HG02943 (cell line): ENCODE measurements at regions not wholly inside any gene's neighbourhood (a gene's known extent, or its start where the extent isn't known, plus 50 kb on each side); places are given as distances from the start of the nearest gene placed in this dataset.
"Not testable (repeated sequence)": the region's sequence is repeated elsewhere in the genome, so short reads cannot be mapped to it uniquely, and the experiment has no call there.

Experiments
- ATAC-seq: cut with Tn5 transposase; IDR thresholded peaks from one replicate; pipeline ENCODE4 v1.9.1; 2021; ENCODE audit warnings: mild to moderate bottlenecking, low read depth, moderate library complexity; ENCODE audit not compliant: unreplicated experiment

DNA sequence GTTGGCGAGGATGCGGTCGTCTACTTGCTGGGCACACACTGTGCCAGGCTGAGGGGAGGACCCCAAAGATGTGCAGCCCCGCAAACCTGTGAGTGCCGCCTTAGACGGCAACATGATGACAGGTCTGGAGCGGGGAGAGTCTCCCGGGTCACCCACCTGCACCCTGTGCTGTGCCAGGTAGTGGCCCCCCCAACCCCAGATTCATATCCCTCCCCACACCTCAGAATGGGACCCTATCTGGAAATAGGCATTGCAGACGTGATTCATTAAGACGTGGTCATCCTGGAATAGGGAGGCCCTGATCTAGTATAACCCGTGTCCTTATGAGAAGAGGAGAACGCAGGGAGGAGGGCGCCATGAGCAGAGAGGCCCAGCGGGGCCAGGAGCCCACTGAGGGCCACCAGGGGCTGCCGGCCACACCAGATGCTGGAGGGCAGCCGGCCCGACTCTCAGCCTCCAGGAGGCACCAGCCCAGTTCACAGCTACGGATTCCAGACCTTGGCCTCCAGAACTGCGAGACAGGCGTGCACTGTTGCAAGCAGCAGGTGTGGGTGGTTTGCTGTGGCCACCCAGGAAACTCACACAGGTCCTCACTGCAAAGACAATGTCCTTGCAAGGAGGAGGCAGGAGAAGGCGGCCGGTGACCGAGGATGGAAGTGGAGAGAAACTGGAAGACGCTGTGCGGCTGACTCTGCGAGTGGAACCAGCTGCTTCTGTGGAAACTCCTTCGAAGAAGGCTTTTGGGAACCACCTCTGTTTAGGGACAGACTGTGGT, 131.9 kb upstream of the LPCAT1 start:
- ATAC-seq, result no peak

DNA sequence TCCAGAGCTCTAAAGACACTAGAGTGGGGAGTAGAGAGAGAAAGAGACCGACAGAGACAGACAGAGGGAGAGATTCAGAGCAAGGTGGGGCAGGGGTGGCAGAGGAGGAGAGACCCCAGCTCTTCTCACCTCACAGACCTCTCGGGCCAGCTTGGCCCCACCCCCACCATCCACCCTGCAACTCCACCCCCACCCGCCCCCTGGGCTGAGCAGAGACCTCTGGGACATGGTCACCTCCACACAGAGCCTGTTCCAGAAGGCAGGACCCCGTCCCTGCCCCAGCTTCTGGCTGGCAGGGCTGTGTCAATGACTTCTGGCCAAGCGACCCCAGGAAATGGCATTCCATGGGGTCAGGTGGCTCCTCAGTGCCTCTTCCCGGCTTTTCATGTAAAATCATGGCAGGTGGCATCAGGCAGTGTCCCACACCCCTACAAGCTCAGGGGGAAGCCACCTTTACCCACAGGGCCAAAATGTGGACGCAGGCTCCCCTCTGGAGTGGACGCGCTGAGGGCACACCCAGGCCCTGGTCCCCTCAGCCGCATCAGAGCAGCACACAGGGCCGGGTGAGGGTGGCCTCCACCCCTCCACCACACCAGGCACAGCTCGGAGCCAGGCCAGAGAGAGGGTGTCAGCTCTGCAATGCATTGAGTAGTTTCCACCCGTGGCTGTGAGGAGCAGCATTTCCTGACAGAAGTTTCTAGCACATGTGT, 131.2 kb upstream of the LPCAT1 start:
- no peak for ATAC-seq

DNA sequence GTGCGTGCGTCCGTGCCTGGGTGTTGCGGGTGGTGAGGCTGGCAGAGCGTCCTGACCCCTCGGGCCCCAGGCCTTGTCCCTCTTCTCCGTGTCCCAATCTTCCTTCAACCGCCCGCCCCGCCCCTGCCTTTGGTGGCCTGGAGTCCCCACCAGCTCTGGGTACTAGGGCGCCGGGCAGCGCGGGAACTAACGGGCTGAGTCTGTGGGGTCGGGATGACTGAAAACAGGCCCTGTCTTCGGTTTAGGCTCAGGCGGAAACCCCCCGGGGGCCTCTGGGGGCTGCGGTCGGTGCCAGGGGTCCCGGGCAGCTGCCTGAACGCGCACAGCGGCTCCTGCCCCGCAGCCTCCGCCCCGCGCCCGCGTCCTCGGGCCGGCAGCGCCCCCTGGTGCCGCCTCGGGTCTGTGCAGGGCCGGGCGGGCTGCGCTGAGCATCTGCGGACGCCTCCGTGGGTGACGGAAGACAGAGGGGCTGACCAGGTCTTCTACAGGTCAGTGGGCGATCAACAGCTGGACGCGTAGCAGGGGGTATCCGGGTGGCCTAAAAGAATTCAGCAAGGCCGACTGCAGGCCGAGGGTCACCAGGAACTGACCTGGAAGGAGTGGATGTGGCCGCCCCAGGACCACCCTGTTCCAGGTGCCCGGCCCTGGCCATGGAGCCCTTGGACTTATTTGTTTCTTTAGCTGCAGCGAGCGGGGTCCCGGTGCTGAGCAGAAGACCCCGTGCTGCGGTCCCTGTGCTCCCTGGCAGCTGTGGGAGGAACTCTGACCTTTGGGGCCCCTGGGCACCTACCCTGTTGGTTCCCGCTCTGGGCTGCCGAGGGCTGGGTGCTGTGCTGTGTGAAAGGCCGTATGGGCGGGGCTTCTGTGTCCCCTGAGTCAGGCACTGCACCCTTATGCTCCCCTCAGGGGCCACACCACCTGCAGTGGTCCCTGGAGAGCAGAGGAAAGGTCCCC, 130.2 kb upstream of the LPCAT1 start:
- peak; percentile 78 for ATAC-seq

DNA sequence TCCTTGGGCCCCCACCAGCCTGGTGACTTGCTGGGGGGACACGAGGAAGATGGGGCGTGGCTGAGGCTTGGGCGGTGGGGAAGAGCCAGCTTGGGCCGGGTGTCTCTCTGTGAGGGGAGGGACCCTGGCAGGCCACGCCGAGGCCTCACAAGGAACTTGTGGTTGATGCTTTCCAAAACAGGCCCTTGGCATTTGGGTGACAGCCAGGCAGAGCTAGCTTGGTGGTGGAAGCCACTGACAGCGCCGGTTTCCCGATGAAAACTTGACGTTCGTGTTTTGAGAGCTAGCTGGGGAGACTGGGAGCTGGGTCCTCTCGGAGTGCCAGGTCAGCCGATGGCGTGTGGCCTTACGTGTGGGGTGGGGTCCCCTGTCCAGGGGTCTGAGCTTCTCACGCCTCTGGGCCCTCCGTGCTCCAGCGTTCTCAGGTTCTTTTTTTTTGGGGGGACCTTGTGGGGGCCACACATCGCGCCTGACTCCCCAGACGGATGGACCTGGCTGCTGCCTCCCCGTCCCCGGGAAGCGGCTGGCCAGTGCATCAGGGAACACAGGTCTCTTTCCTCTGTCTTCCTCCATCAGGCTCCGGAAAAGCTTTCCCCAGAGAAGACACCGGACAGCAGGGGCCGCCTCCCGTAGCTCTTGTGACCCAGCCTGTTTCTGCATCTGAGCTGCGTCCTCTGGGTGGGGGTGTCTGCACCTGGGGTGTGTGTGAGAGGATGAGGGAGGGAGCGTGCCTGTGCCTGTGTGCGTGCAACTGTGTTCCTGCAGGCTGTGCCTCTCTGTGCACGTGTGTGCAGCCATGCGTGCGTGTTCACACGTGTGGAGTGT, 129.3 kb upstream of the LPCAT1 start:
- ATAC-seq, result peak; percentile 21

DNA sequence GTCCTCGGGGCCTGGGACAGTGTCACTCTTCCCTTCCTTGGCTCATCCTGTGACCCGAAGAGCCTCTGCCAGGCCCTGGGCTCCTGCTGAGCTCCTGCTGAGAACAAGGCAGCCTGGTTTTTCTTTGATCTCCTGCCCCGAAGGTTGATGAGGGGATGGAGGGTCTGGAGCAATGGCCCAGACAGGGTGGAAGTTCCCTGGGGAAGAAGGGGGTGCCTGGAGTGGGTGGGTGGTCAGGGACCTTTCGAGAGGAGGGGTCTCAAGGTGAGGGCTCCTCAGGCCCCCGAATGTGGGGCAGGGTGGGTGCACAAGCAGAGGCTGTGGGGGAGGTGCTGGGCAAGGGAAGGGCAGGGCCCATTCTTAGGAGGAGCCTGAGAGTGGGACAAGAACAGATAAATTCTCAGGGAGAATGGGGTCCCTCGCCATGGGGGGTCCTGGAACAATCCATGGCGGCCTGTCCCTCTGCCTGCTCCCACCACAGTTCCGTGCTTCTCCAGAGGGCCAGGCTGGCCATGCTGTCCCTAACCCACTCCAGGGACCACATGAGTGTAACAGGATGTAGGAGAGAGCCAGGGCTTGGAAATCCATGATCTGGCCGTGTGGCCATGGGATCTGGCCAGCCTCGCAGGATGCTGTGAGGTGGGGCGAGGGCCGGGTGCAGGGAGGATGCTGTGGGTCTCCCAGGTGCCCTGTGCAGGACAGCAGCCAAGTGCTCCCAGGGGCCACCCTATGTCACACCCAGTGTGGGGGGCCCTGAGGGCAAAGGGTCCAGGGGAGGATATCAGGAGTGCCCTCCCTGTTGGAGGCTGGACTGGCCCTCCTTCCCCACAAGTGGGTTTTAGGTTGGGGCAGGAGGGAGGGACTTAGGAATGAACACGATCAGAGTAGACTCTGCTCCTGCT, 128.5 kb upstream of the LPCAT1 start:
- no peak for ATAC-seq

DNA sequence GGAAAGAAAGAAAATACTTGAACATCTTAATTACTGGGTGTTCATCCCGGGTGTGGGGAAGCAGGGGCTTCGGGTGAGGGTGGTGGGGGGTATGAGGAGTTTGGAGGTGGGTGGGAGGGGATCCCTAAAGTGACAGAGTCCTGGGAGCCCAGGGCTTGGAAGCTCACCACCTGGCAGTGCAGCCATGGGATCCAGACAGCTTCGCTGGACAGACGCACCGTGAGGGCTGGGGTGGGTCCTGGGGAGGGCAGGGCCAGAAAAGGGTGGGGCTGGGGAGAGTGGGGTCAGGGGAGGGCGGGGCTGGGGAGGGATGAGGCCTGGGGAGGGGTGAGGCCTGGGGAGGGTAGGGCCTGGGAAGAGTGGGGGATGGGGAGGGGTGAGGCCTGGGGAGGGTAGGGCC, 127.5 kb upstream of the LPCAT1 start:
- no peak for ATAC-seq

DNA sequence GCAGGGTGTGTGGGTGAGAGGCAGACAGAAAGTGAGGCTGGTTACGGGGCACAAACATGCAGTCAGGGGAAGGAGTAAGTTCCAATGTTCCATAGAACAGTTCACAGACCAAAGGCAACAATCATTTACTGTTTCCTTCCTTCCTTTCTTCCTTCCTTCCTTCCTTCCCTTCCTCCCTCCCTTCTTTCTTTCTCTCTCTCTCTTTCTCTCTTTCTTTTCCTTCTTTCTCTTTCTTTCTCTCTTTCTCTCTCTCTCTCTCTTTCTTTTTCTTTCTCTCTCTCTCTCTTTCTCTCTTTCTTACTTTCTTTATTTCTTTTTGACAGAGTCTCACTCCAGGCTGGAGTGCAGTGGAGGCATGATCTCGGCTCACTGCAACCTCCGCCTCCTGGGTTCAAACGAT, 125.8 kb upstream of the LPCAT1 start:
- ATAC-seq, result no peak

DNA sequence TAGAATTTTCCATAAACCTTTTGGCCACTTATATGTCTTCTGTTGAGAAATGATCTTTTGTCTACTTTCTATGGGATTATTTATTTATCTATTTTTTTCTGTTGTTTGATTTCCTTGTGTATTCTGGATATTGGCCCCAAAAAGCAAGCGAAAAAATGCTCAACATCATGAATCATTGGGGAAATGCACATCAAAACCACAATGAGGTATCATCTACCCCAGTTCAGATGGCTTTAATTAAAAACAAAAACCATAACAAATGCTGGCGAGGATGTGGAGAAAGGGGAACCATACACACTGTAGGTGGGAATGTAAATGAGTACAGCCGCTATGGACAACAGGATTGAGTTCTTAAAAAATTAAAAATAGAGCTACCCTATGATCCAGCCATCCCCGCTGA, 125.0 kb upstream of the LPCAT1 start:
- ATAC-seq, result no peak

DNA sequence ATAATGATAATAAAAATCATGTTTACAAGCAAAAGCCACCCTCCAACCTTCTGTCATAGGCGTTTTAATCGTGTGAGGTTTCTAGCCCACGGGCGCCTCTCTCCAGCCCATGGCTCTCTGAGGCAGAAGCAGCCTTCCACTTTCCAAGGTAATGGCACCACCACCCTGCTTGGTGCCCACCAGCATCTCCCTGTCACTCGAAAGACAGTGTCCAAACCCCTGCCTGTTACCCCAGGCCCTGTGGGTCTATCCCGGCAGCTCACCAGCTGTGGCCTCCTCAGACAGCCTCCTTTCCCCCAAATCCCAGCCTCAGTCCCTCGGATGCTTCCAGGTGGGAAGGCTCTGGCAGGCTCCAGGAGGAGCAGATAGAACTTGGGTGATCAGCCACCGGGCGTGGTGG, 123.8 kb upstream of the LPCAT1 start:
- no peak for ATAC-seq

DNA sequence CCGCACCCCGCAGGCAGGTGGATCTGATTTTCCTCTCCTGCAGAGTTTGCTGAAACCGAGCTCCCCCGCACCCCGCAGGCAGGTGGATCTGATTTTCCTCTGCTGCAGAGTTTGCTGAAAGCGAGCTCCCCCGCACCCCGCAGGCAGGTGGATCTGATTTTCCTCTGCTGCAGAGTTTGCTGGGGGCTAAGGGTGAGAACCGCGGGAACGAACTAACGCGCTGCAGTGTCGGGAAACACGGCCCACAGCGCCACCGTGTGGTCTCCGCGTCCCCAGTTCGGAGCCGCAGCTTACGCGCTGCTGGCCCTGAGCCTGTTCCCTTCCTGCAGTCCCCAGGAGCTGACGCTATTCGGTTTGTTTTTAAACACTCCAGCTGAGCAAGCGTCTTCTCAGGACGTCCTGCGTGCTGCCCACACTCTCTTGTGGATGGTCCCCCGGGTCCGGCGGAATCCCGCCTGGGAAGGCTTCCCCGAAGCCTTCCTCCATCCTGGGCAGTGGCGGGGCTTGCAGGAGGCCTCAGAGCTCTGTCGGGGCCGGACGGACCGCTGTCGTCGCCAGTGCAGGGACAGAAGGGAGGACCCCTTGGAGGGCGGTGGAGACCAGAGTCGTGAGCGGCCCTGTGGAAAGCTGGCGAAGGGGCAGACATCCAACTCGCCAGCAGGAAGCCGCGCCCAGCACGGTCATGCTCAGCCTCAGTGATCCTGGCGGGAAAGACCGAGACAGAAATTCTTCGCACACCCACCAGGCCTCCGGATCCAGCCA, 121.2 kb upstream of the LPCAT1 start:
- ATAC-seq, result no peak

DNA sequence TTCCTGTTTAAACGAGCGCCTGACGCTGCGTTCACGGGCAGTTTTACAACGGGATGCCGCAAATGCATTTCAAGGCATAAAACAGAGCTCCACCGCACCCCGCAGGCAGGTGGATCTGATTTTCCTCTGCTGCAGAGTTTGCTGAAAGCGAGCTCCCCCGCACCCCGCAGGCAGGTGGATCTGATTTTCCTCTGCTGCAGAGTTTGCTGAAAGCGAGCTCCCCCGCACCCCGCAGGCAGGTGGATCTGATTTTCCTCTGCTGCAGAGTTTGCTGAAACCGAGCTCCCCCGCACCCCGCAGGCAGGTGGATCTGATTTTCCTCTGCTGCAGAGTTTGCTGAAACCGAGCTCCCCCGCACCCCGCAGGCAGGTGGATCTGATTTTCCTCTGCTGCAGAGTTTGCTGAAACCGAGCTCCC, 120.6 kb upstream of the LPCAT1 start:
- not testable (repeated sequence) for ATAC-seq

DNA sequence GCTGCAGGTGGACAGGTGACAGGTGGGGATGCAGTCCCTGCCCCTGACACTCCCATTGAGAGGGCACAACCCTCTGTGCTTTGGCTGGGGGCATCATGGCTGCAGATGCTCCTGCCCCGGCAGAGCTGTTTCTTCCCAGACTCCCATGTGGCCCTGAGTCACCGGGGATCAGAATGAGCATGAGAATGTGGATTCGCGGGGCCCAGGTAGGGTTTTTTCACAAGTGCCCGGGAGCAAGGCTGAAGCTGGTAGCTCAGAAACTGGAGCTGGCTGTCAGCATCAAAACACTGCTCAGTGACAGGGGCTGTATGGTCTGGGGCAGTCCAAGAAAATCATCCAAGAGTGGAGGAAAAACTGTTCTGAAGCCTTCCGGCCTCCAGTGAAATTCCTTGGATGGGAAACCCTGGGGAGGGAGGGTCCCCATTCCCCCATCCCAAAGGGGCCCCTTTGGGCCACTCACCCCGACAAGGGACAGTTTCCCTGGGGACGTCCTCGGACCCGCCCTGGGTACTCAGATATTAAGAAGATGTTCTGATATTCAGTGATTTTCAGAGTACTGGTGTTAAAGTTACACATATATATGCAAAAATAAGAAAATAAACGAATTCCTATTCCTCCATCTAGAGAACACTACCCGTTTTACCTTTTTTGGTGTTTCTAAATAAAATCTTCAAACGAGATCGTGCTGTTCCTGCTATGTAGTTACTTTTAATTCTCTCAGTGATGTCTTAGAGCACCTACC, 120.1 kb upstream of the LPCAT1 start:
- no peak for ATAC-seq

DNA sequence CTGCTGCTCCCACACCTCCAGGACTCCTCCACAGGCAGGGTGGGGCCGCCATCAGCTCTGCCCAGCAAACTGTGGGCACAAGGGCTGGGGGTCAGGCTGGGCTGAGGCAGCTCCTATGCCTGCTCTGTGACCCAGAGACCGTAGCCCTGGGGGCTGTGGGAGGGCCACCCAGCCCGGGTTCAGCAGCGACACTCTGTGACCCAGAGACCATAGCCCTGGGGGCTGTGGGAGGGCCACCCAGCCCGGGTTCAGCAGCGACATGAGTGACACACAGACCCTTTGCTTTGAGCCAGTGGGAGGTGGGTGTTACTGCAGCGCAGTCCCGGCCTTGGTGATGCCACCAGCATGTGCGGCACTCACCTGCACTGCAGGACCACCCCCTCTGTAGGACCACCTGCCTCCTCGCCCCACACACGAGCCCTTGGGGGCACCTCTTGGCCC, 118.9 kb upstream of the LPCAT1 start:
- ATAC-seq, result no peak

DNA sequence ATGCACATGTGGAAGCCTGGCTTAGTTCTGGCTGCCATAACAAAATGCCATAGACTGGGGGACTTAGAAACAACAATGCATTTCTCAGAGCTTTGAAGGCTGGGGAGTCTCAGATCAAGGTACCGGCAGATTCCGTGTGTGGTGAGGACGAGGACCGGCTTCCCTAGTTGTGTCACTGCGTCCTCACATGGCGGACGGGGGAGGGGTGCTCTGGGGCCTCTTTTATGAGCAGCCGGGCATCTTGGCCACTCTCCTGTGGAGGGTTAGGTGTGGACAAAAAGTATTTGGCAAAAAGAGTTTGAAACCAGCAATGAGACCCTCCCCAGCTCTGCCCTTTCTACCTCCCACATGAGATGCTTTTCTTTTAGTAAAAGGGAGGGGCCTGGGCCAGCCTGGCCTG, 118.5 kb upstream of the LPCAT1 start:
- ATAC-seq, result no peak

DNA sequence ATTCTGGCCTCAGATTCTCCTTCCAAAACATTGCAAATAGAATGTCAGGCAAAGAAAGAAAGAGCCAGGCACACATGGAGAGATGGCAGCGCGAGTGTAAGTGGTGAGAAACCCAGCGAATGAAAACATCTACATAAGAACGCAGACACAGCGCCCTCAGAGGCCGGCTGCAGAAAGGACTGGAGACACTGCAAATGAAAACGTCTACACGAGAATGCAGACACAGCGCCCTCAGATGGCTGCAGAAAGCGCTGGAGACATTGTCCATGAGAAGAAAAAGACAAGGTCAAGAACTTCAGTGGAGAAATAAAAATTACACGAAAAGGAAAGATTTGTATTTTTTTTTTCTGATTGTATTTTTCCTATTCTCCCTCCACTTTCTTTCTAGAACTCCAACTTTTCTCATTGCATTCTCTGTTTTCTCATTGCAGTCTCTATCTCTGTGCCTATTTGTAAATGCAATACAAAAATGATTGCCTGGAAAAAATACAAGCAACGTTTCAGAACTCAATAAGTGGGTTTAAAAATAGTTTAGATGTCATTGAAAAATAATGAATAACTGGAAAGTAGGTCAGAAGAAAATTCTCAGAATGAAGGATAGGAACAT, 117.9 kb upstream of the LPCAT1 start:
- ATAC-seq, result no peak

DNA sequence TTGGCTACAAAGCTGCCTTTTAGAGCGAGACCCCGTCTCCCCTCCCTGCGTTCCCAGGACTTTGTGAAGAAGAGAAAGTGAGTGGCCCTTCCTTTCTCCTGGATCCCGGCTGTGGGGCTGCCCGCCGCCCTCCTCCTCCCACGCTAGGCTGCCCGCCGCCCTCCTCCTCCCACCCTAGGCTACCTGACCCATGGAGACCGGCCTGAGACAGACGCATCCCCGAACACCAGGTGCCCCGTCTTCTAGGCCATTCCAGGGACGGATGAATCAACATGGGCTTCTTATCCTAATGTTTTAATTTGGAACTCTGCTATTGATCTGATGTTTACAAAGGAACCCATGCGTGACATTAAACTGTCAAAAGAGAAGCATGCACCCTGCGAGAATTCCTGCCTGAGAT, 117.3 kb upstream of the LPCAT1 start:
- ATAC-seq, result no peak

DNA sequence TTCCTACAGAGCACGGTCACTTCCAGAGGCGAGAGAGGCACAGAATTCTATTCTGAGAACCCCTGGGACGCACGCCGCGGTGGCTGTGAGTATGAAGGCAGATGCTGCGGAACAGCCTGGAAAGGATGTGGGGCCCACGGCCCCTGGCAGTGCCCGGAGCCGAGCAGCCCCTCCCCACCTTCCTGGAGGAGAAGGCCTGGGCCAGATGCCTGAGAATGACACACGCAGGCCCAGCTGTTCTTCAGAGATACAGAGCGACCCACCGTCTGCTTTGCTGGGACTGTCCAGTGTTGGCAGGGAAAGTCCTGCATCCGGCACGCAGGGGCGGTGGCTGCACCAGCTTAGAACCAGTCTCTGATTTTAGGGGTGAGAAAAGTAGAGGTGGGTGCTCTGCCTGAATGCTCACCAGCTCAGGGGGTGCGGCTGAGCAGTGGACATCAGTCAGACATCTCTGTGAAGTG, 116.7 kb upstream of the LPCAT1 start:
- no peak for ATAC-seq
